Muscle of back (tissue), 3 donors: ENCODE measurements at regions not wholly inside any gene's neighbourhood (a gene's known extent, or its start where the extent isn't known, plus 50 kb on each side); places are given as distances from the start of the nearest gene placed in this dataset.

ENCODE experiments used
- DNase-seq, 3 donors: peaks; one replicate each; pipeline versions ENCODE4 v3.0.0 to v3.0.0-alpha.2; 2013

- DNase-seq, result peak in 2 of 3 donors; percentile 5 to 19
These were observed 51.6 kb upstream of the KCND3 start for GRCh38 chr1:112040891-112041740.

- DNase-seq, result no peak
These were observed 54.4 kb upstream of the KCND3 start for GRCh38 chr1:112043901-112044300.

- DNase-seq, result no peak
These were observed 55.3 kb upstream of the KCND3 start for GRCh38 chr1:112044745-112045144.

- DNase-seq, result no peak
These were observed 57.2 kb upstream of the KCND3 start for GRCh38 chr1:112046630-112047029.

- peak in 2 of 3 donors; percentile 7 to 48 for DNase-seq
These were observed 59.0 kb upstream of the KCND3 start for GRCh38 chr1:112048421-112048820.

- no peak for DNase-seq
These were observed 65.0 kb upstream of the KCND3 start for GRCh38 chr1:112054510-112054909.

- DNase-seq, result no peak
These were observed 66.9 kb upstream of the KCND3 start for GRCh38 chr1:112056354-112056753.

- no peak for DNase-seq
These were observed 68.3 kb upstream of the KCND3 start for GRCh38 chr1:112057736-112058135.

GRCh38 chr1:112058815-112059450, 69.5 kb upstream of the KCND3 start:
- DNase-seq, result no peak

GRCh38 chr1:112059679-112060078, 70.2 kb upstream of the KCND3 start:
- no peak for DNase-seq

- no peak for DNase-seq
These were observed 70.8 kb upstream of the KCND3 start for GRCh38 chr1:112060261-112060660.

GRCh38 chr1:112061056-112061455, 71.6 kb upstream of the KCND3 start:
- no peak for DNase-seq

- DNase-seq, result no peak
These were observed 72.4 kb upstream of the KCND3 start for GRCh38 chr1:112061901-112062320.

GRCh38 chr1:112063781-112064728, 74.6 kb upstream of the KCND3 start:
- DNase-seq, result no peak

GRCh38 chr1:112067989-112068388, 78.5 kb upstream of the KCND3 start:
- DNase-seq, result no peak

- DNase-seq, result no peak
These were observed 81.2 kb upstream of the KCND3 start for GRCh38 chr1:112070677-112071076.

- no peak for DNase-seq
These were observed 85.2 kb upstream of the KCND3 start for GRCh38 chr1:112074711-112075110.

- DNase-seq, result no peak
These were observed 86.1 kb upstream of the KCND3 start for GRCh38 chr1:112075566-112075965.

GRCh38 chr1:112079446-112079845, 90.0 kb upstream of the KCND3 start:
- no peak for DNase-seq

- DNase-seq, result peak; percentile 1 to 35 (median 14)
These were observed 94.0 kb upstream of the KCND3 start for GRCh38 chr1:112083487-112083886.

GRCh38 chr1:112092656-112093371, 103.3 kb upstream of the KCND3 start:
- DNase-seq, result no peak

GRCh38 chr1:112093372-112093694, 103.9 kb upstream of the KCND3 start:
- no peak for DNase-seq
